WTC11 (cell line): ENCODE measurements at regions not wholly inside any gene's neighbourhood (a gene's known extent, or its start where the extent isn't known, plus 50 kb on each side); places are given as distances from the start of the nearest gene placed in this dataset.

Experiments
- ATAC-seq: fragments of 200-7000 bp; cut with Tn5 transposase; 2 replicates; pipeline ENCODE4 v1.10.0; 2021; ENCODE audit warnings: mild to moderate bottlenecking, moderate library complexity
- CTCF ChIA-PET: fragments of 300-600 bp; sonication (Branson Sonifier 250); formaldehyde crosslinking; loops from one replicate; lab custom pipeline; 2021; ENCODE audit warnings: antibody characterized with exemption; lab: Charles Lee
- POLR2A ChIA-PET: fragments of 350-600 bp; sonication (Branson Sonifier 250); formaldehyde crosslinking; loops from one replicate; lab custom pipeline; 2021; ENCODE audit warnings: antibody characterized with exemption; lab: Charles Lee
- DNase-seq: peaks from one replicate; pipeline ENCODE4 v3.0.0; 2021; ENCODE audit warnings: low spot score
- H3K27ac Mint-ChIP-seq: 2 replicates; pipeline ENCODE4 v1.8.0; 2021; ENCODE audit warnings: mixed read lengths
- H3K27me3 Mint-ChIP-seq: 2 replicates; pipeline ENCODE4 v1.8.0; 2021; ENCODE audit warnings: low read depth, mild to moderate bottlenecking, moderate library complexity, mixed read lengths
- H3K36me3 Mint-ChIP-seq: 2 replicates; pipeline ENCODE4 v1.8.0; 2021; ENCODE audit warnings: mixed read lengths
- H3K4me1 Mint-ChIP-seq: 2 replicates; pipeline ENCODE4 v1.8.0; 2022; ENCODE audit warnings: mixed read lengths
- H3K4me3 Mint-ChIP-seq: 2 replicates; pipeline ENCODE4 v1.8.0; 2021; ENCODE audit warnings: mild to moderate bottlenecking, moderate library complexity, mixed read lengths
- H3K9me3 Mint-ChIP-seq: 2 replicates; pipeline ENCODE4 v1.8.0; 2021; ENCODE audit warnings: mixed read lengths
- CDX4 ChIP-seq: fragments of 250-450 bp; sonication (Bioruptor Pico); IDR thresholded peaks from 2 replicates; pipeline ENCODE4 v1.9.0; 2021; ENCODE audit warnings: moderate library complexity, mild to moderate bottlenecking, inconsistent platforms, borderline replicate concordance
- E2F1 ChIP-seq: sonication (generic); formaldehyde crosslinking; IDR thresholded peaks from 2 replicates; pipeline ENCODE4 v1.8.0; 2022; ENCODE audit warnings: mild to moderate bottlenecking, missing genetic modification reagents
- ESRRA ChIP-seq: sonication (generic); formaldehyde crosslinking; IDR thresholded peaks from 2 replicates; pipeline ENCODE4 v1.8.1; 2022; ENCODE audit warnings: mild to moderate bottlenecking, missing genetic modification reagents, borderline replicate concordance
- FOXP1 ChIP-seq: sonication (generic); formaldehyde crosslinking; IDR thresholded peaks from 2 replicates; pipeline ENCODE4 v1.8.0; 2022; ENCODE audit warnings: missing genetic modification reagents, mild to moderate bottlenecking, moderate library complexity, borderline replicate concordance
- GABPB1 ChIP-seq: sonication (generic); formaldehyde crosslinking; IDR thresholded peaks from 2 replicates; pipeline ENCODE4 v1.8.1; 2023; ENCODE audit warnings: mild to moderate bottlenecking, missing genetic modification reagents
- GTF2I ChIP-seq: fragments of 250-450 bp; sonication (Bioruptor Pico); conservative IDR thresholded peaks from 2 replicates; pipeline ENCODE4 v1.4.0; 2021; ENCODE audit warnings: mild to moderate bottlenecking
- HMGA2 ChIP-seq: fragments of 250-450 bp; sonication (Bioruptor Pico); IDR thresholded peaks from 2 replicates; pipeline ENCODE4 v1.4.0; 2021; ENCODE audit warnings: mild to moderate bottlenecking, moderate library complexity
- HMGXB4 ChIP-seq: sonication (generic); formaldehyde crosslinking; IDR thresholded peaks from 2 replicates; pipeline ENCODE4 v1.8.1; 2023; ENCODE audit warnings: mild to moderate bottlenecking, moderate library complexity, missing genetic modification reagents
- JUN ChIP-seq: sonication (generic); formaldehyde crosslinking; IDR thresholded peaks from 2 replicates; pipeline ENCODE4 v1.8.0; 2023; ENCODE audit warnings: mild to moderate bottlenecking, missing genetic modification reagents
- KAT7 ChIP-seq: sonication (generic); formaldehyde crosslinking; IDR thresholded peaks from 2 replicates; pipeline ENCODE4 v1.8.1; 2023; ENCODE audit warnings: missing genetic modification reagents, mild to moderate bottlenecking, borderline replicate concordance
- NR3C1 ChIP-seq: sonication (generic); formaldehyde crosslinking; conservative IDR thresholded peaks from 2 replicates; pipeline ENCODE4 v1.8.1; 2023; ENCODE audit warnings: low read depth, mild to moderate bottlenecking, missing genetic modification reagents
- OVOL2 ChIP-seq: fragments of 250-450 bp; sonication (Bioruptor Pico); IDR thresholded peaks from 2 replicates; pipeline ENCODE4 v1.9.0; 2021; ENCODE audit warnings: mild to moderate bottlenecking, borderline replicate concordance
- PRDM15 ChIP-seq: sonication (generic); formaldehyde crosslinking; IDR thresholded peaks from 2 replicates; pipeline ENCODE4 v1.8.0; 2022; ENCODE audit warnings: missing genetic modification reagents
- TEAD4 ChIP-seq: sonication (generic); formaldehyde crosslinking; IDR thresholded peaks from 2 replicates; pipeline ENCODE4 v1.8.0; 2022; ENCODE audit warnings: mild to moderate bottlenecking, missing genetic modification reagents
- TP53 ChIP-seq: sonication (generic); formaldehyde crosslinking; IDR thresholded peaks from 2 replicates; pipeline ENCODE4 v1.8.1; 2023; ENCODE audit warnings: mild to moderate bottlenecking, missing genetic modification reagents
- ZNF138 ChIP-seq: sonication (generic); formaldehyde crosslinking; conservative IDR thresholded peaks from 2 replicates; pipeline ENCODE4 v1.8.1; 2022; ENCODE audit warnings: mild to moderate bottlenecking, moderate library complexity, missing genetic modification reagents
- ZNF232 ChIP-seq: sonication (generic); formaldehyde crosslinking; IDR thresholded peaks from 2 replicates; pipeline ENCODE4 v1.8.0; 2022; ENCODE audit warnings: mild to moderate bottlenecking, missing genetic modification reagents
- ZNF416 ChIP-seq: fragments of 250-450 bp; sonication (Bioruptor Pico); IDR thresholded peaks from 2 replicates; pipeline ENCODE4 v1.9.0; 2021; ENCODE audit warnings: mild to moderate bottlenecking, inconsistent platforms
- ZNF423 ChIP-seq: fragments of 250-450 bp; sonication (Bioruptor Pico); IDR thresholded peaks from 2 replicates; pipeline ENCODE4 v2.1.2; 2022; ENCODE audit warnings: mild to moderate bottlenecking, moderate library complexity
- ZNF512 ChIP-seq: sonication (generic); formaldehyde crosslinking; IDR thresholded peaks from 2 replicates; pipeline ENCODE4 v1.8.1; 2022; ENCODE audit warnings: missing genetic modification reagents, borderline replicate concordance
- TF ChIP-seq, protein P1 (sequence below): sonication (generic); formaldehyde crosslinking; IDR thresholded peaks from 2 replicates; pipeline ENCODE4 v1.8.1; 2023; ENCODE audit warnings: mild to moderate bottlenecking, missing genetic modification reagents, moderate library complexity
- TF ChIP-seq, protein P2 (sequence below): sonication (generic); formaldehyde crosslinking; IDR thresholded peaks from 2 replicates; pipeline ENCODE4 v1.8.1; 2023; ENCODE audit warnings: mild to moderate bottlenecking, missing genetic modification reagents

DNA sequence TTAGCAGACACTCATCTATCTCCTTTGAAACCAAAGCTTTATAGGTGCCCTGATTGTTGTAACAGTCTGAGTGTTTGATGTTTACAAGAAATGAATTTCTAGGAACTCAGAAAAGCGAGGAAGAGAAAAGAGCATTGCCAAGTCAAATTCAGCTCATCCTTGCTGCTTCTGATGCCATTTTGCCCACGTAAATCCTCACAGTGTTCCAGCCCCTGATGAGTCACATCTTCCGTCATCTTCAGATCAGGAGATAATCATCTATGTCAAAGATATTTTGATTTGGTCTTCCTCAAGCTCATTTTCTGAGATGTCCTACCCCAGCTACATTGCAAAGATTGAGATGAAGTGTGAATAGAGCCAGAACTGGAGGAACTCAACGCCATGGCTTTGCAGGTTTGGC lies 426.2 kb downstream of the BMP2 start:
- no peak overlapping the region for H3K4me3 Mint-ChIP-seq
- no peaks in the 10 kb centered on the region for H3K27me3 Mint-ChIP-seq
- DNase-seq: no peak
- no peak overlapping the region for H3K27ac Mint-ChIP-seq
- H3K9me3 Mint-ChIP-seq: no peaks in the 10 kb centered on the region
- no peaks in the 10 kb centered on the region for H3K36me3 Mint-ChIP-seq
- ATAC-seq: no peak
- TF ChIP-seq KAT7: no peak
- TF ChIP-seq ZNF512 (CRISPR knock-in tag): no peak
- no peak for TF ChIP-seq TP53 (CRISPR knock-in tag)
- TF ChIP-seq GTF2I: no peak
- no peak for TF ChIP-seq ZNF423 (CRISPR knock-in tag)
- TF ChIP-seq TEAD4 (CRISPR knock-in tag): no peak
- TF ChIP-seq PRDM15: no peak
- TF ChIP-seq ZNF232: no peak
- TF ChIP-seq HMGA2 (CRISPR knock-in tag): no peak
- no peak for TF ChIP-seq ZNF416 (CRISPR knock-in tag)
- no peak for TF ChIP-seq ESRRA (CRISPR knock-in tag)
- TF ChIP-seq, protein P1, sequence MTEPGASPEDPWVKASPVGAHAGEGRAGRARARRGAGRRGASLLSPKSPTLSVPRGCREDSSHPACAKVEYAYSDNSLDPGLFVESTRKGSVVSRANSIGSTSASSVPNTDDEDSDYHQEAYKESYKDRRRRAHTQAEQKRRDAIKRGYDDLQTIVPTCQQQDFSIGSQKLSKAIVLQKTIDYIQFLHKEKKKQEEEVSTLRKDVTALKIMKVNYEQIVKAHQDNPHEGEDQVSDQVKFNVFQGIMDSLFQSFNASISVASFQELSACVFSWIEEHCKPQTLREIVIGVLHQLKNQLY (CRISPR knock-in tag): no peak
- TF ChIP-seq FOXP1: no peak
- TF ChIP-seq CDX4 (CRISPR knock-in tag): no peak
- no peak for TF ChIP-seq ZNF138 (CRISPR knock-in tag)
- TF ChIP-seq E2F1 (CRISPR knock-in tag): no peak
- no peak for TF ChIP-seq NR3C1 (CRISPR knock-in tag)
- ChIA-PET POLR2A (no interaction called here), CTCF (no interaction called here)
- peaks cover 6% of the 10 kb centered on the region for H3K4me1 Mint-ChIP-seq

DNA sequence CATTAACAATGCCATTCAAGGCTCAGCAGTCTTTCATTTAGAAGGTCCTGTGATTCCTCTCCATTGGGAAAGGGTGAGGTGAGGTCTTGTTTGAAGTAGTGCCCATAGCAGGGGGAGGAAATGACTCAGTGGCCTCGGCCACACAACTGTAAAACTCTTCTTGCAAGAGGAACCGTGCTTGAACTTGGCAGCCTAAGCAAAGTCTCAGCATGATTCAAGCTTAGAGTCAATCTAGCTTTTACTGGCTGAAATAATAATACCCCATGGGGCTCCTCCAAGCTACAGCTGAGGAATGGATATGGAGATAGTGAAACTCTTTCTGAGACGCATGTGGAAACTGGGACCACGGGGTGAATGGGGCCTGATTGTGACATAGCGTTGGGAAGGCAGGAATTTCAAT lies 428.2 kb downstream of the BMP2 start:
- Mint-ChIP-seq H3K27ac (no peak overlapping the region), H3K4me1 (no peaks in the 10 kb centered on the region), H3K9me3 (no peaks in the 10 kb centered on the region), H3K4me3 (no peak overlapping the region), H3K27me3 (no peaks in the 10 kb centered on the region), H3K36me3 (no peaks in the 10 kb centered on the region)
- CTCF ChIA-PET: interaction anchor here (1.6 kb wide), 1 partner anchor 82 kb away, joined by 5 read pairs; no protein-coding TSS in a partner anchor
- DNase-seq: no peak
- ATAC-seq: no peak
- POLR2A ChIA-PET: no interaction called here
- TF ChIP-seq GABPB1 (no peak), JUN (CRISPR knock-in tag) (no peak), TEAD4 (CRISPR knock-in tag) (no peak), CDX4 (CRISPR knock-in tag) (no peak), OVOL2 (CRISPR knock-in tag) (no peak), HMGXB4 (CRISPR knock-in tag) (no peak)
- TF ChIP-seq, protein P2, sequence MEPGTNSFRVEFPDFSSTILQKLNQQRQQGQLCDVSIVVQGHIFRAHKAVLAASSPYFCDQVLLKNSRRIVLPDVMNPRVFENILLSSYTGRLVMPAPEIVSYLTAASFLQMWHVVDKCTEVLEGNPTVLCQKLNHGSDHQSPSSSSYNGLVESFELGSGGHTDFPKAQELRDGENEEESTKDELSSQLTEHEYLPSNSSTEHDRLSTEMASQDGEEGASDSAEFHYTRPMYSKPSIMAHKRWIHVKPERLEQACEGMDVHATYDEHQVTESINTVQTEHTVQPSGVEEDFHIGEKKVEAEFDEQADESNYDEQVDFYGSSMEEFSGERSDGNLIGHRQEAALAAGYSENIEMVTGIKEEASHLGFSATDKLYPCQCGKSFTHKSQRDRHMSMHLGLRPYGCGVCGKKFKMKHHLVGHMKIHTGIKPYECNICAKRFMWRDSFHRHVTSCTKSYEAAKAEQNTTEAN: no peak
